ENCODE measurements at regions not wholly inside any gene's neighbourhood (a gene's known extent, or its start where the extent isn't known, plus 50 kb on each side); places are given as distances from the start of the nearest gene placed in this dataset.
A peak's percentile ranks its signal among the peaks of the same experiment; 100 is the strongest.

- Histone ChIP-seq H3K9me3 (ENCODE audit: control insufficient read depth in 2 of 2, low read length in 2 of 2) (no peaks in the 10 kb centered on the region), H3K27me3 (ENCODE audit: control insufficient read depth, insufficient read depth, low read length) (no peaks in the 10 kb centered on the region), H3K4me1 (ENCODE audit: control insufficient read depth, insufficient read depth, low read length, poor library complexity, severe bottlenecking) (no peaks in the 10 kb centered on the region), H3K4me3 (ENCODE audit: low read depth, low read length) (no peak overlapping the region), H3K27ac (ENCODE audit: insufficient read depth, low read length, poor library complexity, severe bottlenecking) (no peak overlapping the region), H3K36me3 (ENCODE audit: control insufficient read depth, insufficient read depth, low read length) (no peaks in the 10 kb centered on the region)
- Mint-ChIP-seq H3K9me3 (peaks cover 0 to 14% (median 4%) of the 10 kb centered on the region in 7 donors), H3K27me3 (no peaks in the 10 kb centered on the region), H3K4me3 (no peak overlapping the region), H3K4me1 (no peaks in the 10 kb centered on the region), H3K27ac (no peak overlapping the region), H3K36me3 (no peaks in the 10 kb centered on the region)
- ATAC-seq (ENCODE audit: low read depth in 2 of 2) (no peak), DNase-seq (no peak)
Measured at GRCh38 chr9:117574099-117574498, 130.1 kb upstream of the TLR4 start.

- DNase-seq, result no peak
- no peaks in the 10 kb centered on the region for H3K9me3 ChIP-seq (ENCODE audit: control insufficient read depth in 2 of 2, low read length in 2 of 2)
- H3K27ac ChIP-seq (ENCODE audit: insufficient read depth, low read length, poor library complexity, severe bottlenecking), result no peak overlapping the region
- H3K4me1 ChIP-seq (ENCODE audit: control insufficient read depth, insufficient read depth, low read length, poor library complexity, severe bottlenecking), result no peaks in the 10 kb centered on the region
- Mint-ChIP-seq H3K27me3 (no peaks in the 10 kb centered on the region), H3K9me3 (peaks cover 0 to 6% (median 2%) of the 10 kb centered on the region in 7 donors), H3K36me3 (no peaks in the 10 kb centered on the region), H3K4me1 (no peaks in the 10 kb centered on the region), H3K4me3 (no peak overlapping the region), H3K27ac (no peak overlapping the region)
- ATAC-seq (ENCODE audit: low read depth in 2 of 2), result no peak
- no peak overlapping the region for H3K4me3 ChIP-seq (ENCODE audit: low read depth, low read length)
- H3K36me3 ChIP-seq (ENCODE audit: control insufficient read depth, insufficient read depth, low read length), result no peaks in the 10 kb centered on the region
- no peaks in the 10 kb centered on the region for H3K27me3 ChIP-seq (ENCODE audit: control insufficient read depth, insufficient read depth, low read length)
Measured at GRCh38 chr9:117564839-117565238, 139.4 kb upstream of the TLR4 start.

GRCh38 chr9:117561761-117562160, 142.4 kb upstream of the TLR4 start:
- no peaks in the 10 kb centered on the region for H3K36me3 Mint-ChIP-seq
- H3K4me3 Mint-ChIP-seq, result no peak overlapping the region
- H3K9me3 Mint-ChIP-seq, result peaks cover 0 to 11% (median 6%) of the 10 kb centered on the region in 7 donors
- no peaks in the 10 kb centered on the region for H3K4me1 Mint-ChIP-seq
- H3K27me3 Mint-ChIP-seq, result no peaks in the 10 kb centered on the region
- Histone ChIP-seq H3K4me1 (ENCODE audit: control insufficient read depth, insufficient read depth, low read length, poor library complexity, severe bottlenecking) (no peaks in the 10 kb centered on the region), H3K27me3 (ENCODE audit: control insufficient read depth, insufficient read depth, low read length) (no peaks in the 10 kb centered on the region), H3K27ac (ENCODE audit: insufficient read depth, low read length, poor library complexity, severe bottlenecking) (no peak overlapping the region), H3K4me3 (ENCODE audit: low read depth, low read length) (no peak overlapping the region), H3K36me3 (ENCODE audit: control insufficient read depth, insufficient read depth, low read length) (no peaks in the 10 kb centered on the region), H3K9me3 (ENCODE audit: control insufficient read depth in 2 of 2, low read length in 2 of 2) (no peaks in the 10 kb centered on the region)
- DNase-seq, result no peak
- ATAC-seq (ENCODE audit: low read depth in 2 of 2), result no peak
- H3K27ac Mint-ChIP-seq, result no peak overlapping the region

GRCh38 chr9:117555964-117556629, 141.2 kb upstream of the ASTN2 start:
- Mint-ChIP-seq H3K36me3 (no peaks in the 10 kb centered on the region), H3K27ac (no peak overlapping the region), H3K4me3 (no peak overlapping the region), H3K9me3 (peaks cover 0 to 13% (median 6%) of the 10 kb centered on the region in 7 donors), H3K4me1 (no peaks in the 10 kb centered on the region), H3K27me3 (no peaks in the 10 kb centered on the region)
- H3K4me3 ChIP-seq (ENCODE audit: low read depth, low read length), result no peak overlapping the region
- no peak overlapping the region for H3K27ac ChIP-seq (ENCODE audit: insufficient read depth, low read length, poor library complexity, severe bottlenecking)
- no peaks in the 10 kb centered on the region for H3K36me3 ChIP-seq (ENCODE audit: control insufficient read depth, insufficient read depth, low read length)
- H3K9me3 ChIP-seq (ENCODE audit: control insufficient read depth in 2 of 2, low read length in 2 of 2), result no peaks in the 10 kb centered on the region
- DNase-seq (peak in 1 of 3 donors; percentile 26), ATAC-seq (ENCODE audit: low read depth in 2 of 2) (no peak)
- H3K4me1 ChIP-seq (ENCODE audit: control insufficient read depth, insufficient read depth, low read length, poor library complexity, severe bottlenecking), result no peaks in the 10 kb centered on the region
- H3K27me3 ChIP-seq (ENCODE audit: control insufficient read depth, insufficient read depth, low read length), result no peaks in the 10 kb centered on the region

- no peak overlapping the region for H3K27ac ChIP-seq (ENCODE audit: insufficient read depth, low read length, poor library complexity, severe bottlenecking)
- H3K4me1 Mint-ChIP-seq, result no peaks in the 10 kb centered on the region
- H3K4me3 ChIP-seq (ENCODE audit: low read depth, low read length), result no peak overlapping the region
- H3K27ac Mint-ChIP-seq, result no peak overlapping the region
- DNase-seq (no peak), ATAC-seq (ENCODE audit: low read depth in 2 of 2) (no peak)
- H3K9me3 Mint-ChIP-seq, result peaks cover 0 to 11% (median 2%) of the 10 kb centered on the region in 7 donors
- no peaks in the 10 kb centered on the region for H3K36me3 Mint-ChIP-seq
- no peaks in the 10 kb centered on the region for H3K9me3 ChIP-seq (ENCODE audit: control insufficient read depth in 2 of 2, low read length in 2 of 2)
- no peaks in the 10 kb centered on the region for H3K36me3 ChIP-seq (ENCODE audit: control insufficient read depth, insufficient read depth, low read length)
- H3K27me3 ChIP-seq (ENCODE audit: control insufficient read depth, insufficient read depth, low read length), result no peaks in the 10 kb centered on the region
- H3K4me3 Mint-ChIP-seq, result no peak overlapping the region
- H3K4me1 ChIP-seq (ENCODE audit: control insufficient read depth, insufficient read depth, low read length, poor library complexity, severe bottlenecking), result no peaks in the 10 kb centered on the region
- H3K27me3 Mint-ChIP-seq, result no peaks in the 10 kb centered on the region
Measured at GRCh38 chr9:117552811-117553210, 138.0 kb upstream of the ASTN2 start.

- H3K36me3 ChIP-seq (ENCODE audit: control insufficient read depth, insufficient read depth, low read length), result no peaks in the 10 kb centered on the region
- H3K9me3 Mint-ChIP-seq, result peaks cover 0 to 11% (median 2%) of the 10 kb centered on the region in 7 donors
- no peaks in the 10 kb centered on the region for H3K36me3 Mint-ChIP-seq
- H3K4me1 ChIP-seq (ENCODE audit: control insufficient read depth, insufficient read depth, low read length, poor library complexity, severe bottlenecking), result no peaks in the 10 kb centered on the region
- DNase-seq (no peak), ATAC-seq (ENCODE audit: low read depth in 2 of 2) (no peak)
- H3K27ac ChIP-seq (ENCODE audit: insufficient read depth, low read length, poor library complexity, severe bottlenecking), result no peak overlapping the region
- no peak overlapping the region for H3K4me3 Mint-ChIP-seq
- H3K9me3 ChIP-seq (ENCODE audit: control insufficient read depth in 2 of 2, low read length in 2 of 2), result no peaks in the 10 kb centered on the region
- H3K27ac Mint-ChIP-seq, result no peak overlapping the region
- H3K27me3 Mint-ChIP-seq, result no peaks in the 10 kb centered on the region
- no peak overlapping the region for H3K4me3 ChIP-seq (ENCODE audit: low read depth, low read length)
- H3K4me1 Mint-ChIP-seq, result peaks cover 0 to 9% (median 2%) of the 10 kb centered on the region in 4 donors
- no peaks in the 10 kb centered on the region for H3K27me3 ChIP-seq (ENCODE audit: control insufficient read depth, insufficient read depth, low read length)
Measured at GRCh38 chr9:117551171-117551570, 136.3 kb upstream of the ASTN2 start.

GRCh38 chr9:117549444-117549843, 134.6 kb upstream of the ASTN2 start:
- peaks cover 0 to 9% (median 2%) of the 10 kb centered on the region in 4 donors for H3K4me1 Mint-ChIP-seq
- Histone ChIP-seq H3K36me3 (ENCODE audit: control insufficient read depth, insufficient read depth, low read length) (no peaks in the 10 kb centered on the region), H3K4me3 (ENCODE audit: low read depth, low read length) (no peak overlapping the region), H3K27ac (ENCODE audit: insufficient read depth, low read length, poor library complexity, severe bottlenecking) (no peak overlapping the region), H3K27me3 (ENCODE audit: control insufficient read depth, insufficient read depth, low read length) (no peaks in the 10 kb centered on the region), H3K4me1 (ENCODE audit: control insufficient read depth, insufficient read depth, low read length, poor library complexity, severe bottlenecking) (no peaks in the 10 kb centered on the region), H3K9me3 (ENCODE audit: control insufficient read depth in 2 of 2, low read length in 2 of 2) (no peaks in the 10 kb centered on the region)
- ATAC-seq (ENCODE audit: low read depth in 2 of 2), result no peak
- peaks cover 0 to 9% (median 2%) of the 10 kb centered on the region in 7 donors for H3K9me3 Mint-ChIP-seq
- DNase-seq, result no peak
- H3K36me3 Mint-ChIP-seq, result no peaks in the 10 kb centered on the region
- H3K27ac Mint-ChIP-seq, result no peak overlapping the region
- no peak overlapping the region for H3K4me3 Mint-ChIP-seq
- no peaks in the 10 kb centered on the region for H3K27me3 Mint-ChIP-seq

GRCh38 chr9:117548556-117548955, 133.7 kb upstream of the ASTN2 start:
- no peak for DNase-seq
- peaks cover 0 to 8% (median 2%) of the 10 kb centered on the region in 7 donors for H3K9me3 Mint-ChIP-seq
- Histone ChIP-seq H3K27ac (ENCODE audit: insufficient read depth, low read length, poor library complexity, severe bottlenecking) (no peak overlapping the region), H3K27me3 (ENCODE audit: control insufficient read depth, insufficient read depth, low read length) (no peaks in the 10 kb centered on the region), H3K4me1 (ENCODE audit: control insufficient read depth, insufficient read depth, low read length, poor library complexity, severe bottlenecking) (no peaks in the 10 kb centered on the region), H3K9me3 (ENCODE audit: control insufficient read depth in 2 of 2, low read length in 2 of 2) (no peaks in the 10 kb centered on the region), H3K36me3 (ENCODE audit: control insufficient read depth, insufficient read depth, low read length) (no peaks in the 10 kb centered on the region), H3K4me3 (ENCODE audit: low read depth, low read length) (no peak overlapping the region)
- H3K27me3 Mint-ChIP-seq, result no peaks in the 10 kb centered on the region
- H3K27ac Mint-ChIP-seq, result no peak overlapping the region
- no peak for ATAC-seq (ENCODE audit: low read depth in 2 of 2)
- peaks cover 0 to 9% (median 2%) of the 10 kb centered on the region in 4 donors for H3K4me1 Mint-ChIP-seq
- no peaks in the 10 kb centered on the region for H3K36me3 Mint-ChIP-seq
- no peak overlapping the region for H3K4me3 Mint-ChIP-seq

All from CD4-positive, CD25-positive, alpha-beta regulatory T cell (primary cell).